Choroid plexus epithelial cell (primary cell): ENCODE measurements at regions not wholly inside any gene's neighbourhood (a gene's known extent, or its start where the extent isn't known, plus 50 kb on each side); places are given as distances from the start of the nearest gene placed in this dataset.

Experiments
- DNase-seq: peaks from one replicate; pipeline ENCODE4 v3.0.0-alpha.2; 2010; ENCODE audit warnings: low read depth
- H3K4me3 ChIP-seq: 2 replicates; pipeline ENCODE4 v1.5.1; 2011; ENCODE audit warnings: low read depth, mild to moderate bottlenecking, control low read depth, low read length, moderate library complexity
- CTCF ChIP-seq: conservative IDR thresholded peaks from 2 replicates; pipeline ENCODE4 v1.5.1; 2011; ENCODE audit warnings: low read depth, mild to moderate bottlenecking, control low read depth, inconsistent platforms, low read length, moderate library complexity

DNA sequence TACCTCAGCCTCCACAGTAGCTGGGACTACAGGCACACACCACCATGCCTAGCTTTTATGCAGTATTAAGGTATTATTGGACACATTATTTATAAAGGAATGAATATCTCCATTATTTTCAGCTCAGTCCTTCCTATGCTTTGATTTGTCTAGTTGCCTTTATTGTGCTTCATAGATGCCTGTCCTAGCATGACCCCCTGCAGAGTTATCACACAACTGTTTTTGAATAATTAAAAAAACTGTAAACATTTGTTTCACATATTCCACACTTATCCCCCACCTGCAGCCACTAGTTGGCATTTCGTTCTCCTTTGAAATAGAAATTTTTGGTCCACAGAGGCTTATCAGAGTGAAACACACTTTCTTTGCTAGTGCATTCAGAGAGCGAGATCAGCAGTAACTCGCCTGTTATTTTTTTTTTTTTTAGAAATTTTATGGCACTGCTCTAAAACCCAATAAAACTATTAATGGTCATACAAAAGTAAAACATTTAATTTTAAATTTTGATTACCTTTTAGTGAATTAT, 151.8 kb upstream of the RASA1 start:
- no peak for TF ChIP-seq CTCF
- no peak overlapping the region for H3K4me3 ChIP-seq
- no peak for DNase-seq

DNA sequence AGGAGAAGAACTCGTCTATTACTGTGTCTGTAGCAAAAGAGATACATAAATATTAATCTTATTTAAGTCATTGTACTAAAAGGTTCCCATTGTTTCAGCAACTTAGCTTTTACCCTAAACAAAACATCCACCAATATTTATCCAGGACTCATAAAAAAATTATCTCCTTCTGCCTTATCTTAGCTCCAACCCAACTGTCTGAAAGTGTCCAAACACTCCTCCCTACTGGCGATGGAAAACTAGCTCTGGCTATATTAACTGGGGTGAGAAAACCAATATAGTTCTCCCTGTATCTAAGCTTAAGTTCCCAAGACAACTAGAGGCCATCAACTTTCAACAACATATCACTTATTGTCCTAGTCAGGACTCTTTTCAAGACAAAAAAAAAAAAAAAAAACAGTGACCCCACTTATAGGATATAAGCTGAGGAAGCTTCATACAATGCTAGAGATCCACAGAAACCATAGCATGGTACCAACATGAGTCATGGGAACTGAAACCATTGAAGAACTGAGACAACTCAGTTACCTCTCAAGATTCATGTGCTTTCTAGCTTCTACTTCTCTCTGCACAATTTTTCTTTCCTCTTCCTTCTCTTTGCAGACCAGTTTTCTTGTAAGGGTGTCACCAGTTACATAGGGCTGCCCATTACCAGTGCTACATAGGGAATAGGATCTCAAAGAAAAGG, 150.7 kb upstream of the RASA1 start:
- no peak overlapping the region for H3K4me3 ChIP-seq
- TF ChIP-seq CTCF: no peak
- DNase-seq: no peak

DNA sequence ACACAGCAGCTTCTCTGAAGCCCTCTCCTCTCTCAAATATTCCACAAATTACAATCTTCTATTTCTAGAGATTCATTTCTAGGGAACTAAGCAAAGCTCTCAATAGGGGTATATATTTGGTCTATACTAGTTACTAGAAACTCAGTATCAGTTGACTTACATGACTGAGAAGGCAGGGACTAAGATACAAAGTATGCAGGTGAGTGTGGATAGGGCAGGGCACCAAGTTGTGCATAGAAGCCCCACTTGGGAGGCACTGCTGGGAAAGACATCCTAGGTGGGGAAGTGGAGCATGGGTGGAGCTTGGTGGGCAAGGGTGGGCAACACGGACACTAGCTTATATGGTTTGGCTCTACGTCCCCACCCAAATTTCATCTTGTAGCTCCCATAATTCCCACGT, 148.1 kb upstream of the RASA1 start:
- no peak overlapping the region for H3K4me3 ChIP-seq
- no peak for DNase-seq
- no peak for TF ChIP-seq CTCF

- peak; percentile 89 for DNase-seq
- H3K4me3 ChIP-seq: no peak overlapping the region
- no peak for TF ChIP-seq CTCF
Measured at GRCh38 chr5:87120518-87121303, 147.0 kb upstream of the RASA1 start.

GRCh38 chr5:87121304-87122150, 146.2 kb upstream of the RASA1 start:
- H3K4me3 ChIP-seq: no peak overlapping the region
- no peak for TF ChIP-seq CTCF
- DNase-seq: peak; percentile 92

- no peak overlapping the region for H3K4me3 ChIP-seq
- DNase-seq: no peak
- no peak for TF ChIP-seq CTCF
Measured at GRCh38 chr5:87122151-87122977, 145.3 kb upstream of the RASA1 start.
